Nucleus accumbens (tissue), 56 donors: ENCODE measurements at regions not wholly inside any gene's neighbourhood (a gene's known extent, or its start where the extent isn't known, plus 50 kb on each side); places are given as distances from the start of the nearest gene placed in this dataset.

ENCODE experiments used
- DNase-seq, 56 donors: peaks; one replicate each; lab custom pipeline; 2025; lab: John Stamatoyannopoulos, UW

- no peak for DNase-seq
Measured at GRCh38 chr15:93515256-93516051, 426.4 kb upstream of the RGMA start.

GRCh38 chr15:93506646-93507045, 417.6 kb upstream of the RGMA start:
- DNase-seq, result no peak

- DNase-seq, result peak in 1 of 56 donors; percentile 5
Measured at GRCh38 chr15:93505506-93505905, 416.5 kb upstream of the RGMA start.

- DNase-seq, result no peak
Measured at GRCh38 chr15:93501946-93502345, 412.9 kb upstream of the RGMA start.

- no peak for DNase-seq
Measured at GRCh38 chr15:93500155-93500554, 411.1 kb upstream of the RGMA start.

- no peak for DNase-seq
Measured at GRCh38 chr15:93497291-93497690, 408.3 kb upstream of the RGMA start.

GRCh38 chr15:93496888-93497287, 407.9 kb upstream of the RGMA start:
- no peak for DNase-seq

- peak in 1 of 56 donors; percentile 4 for DNase-seq
Measured at GRCh38 chr15:93495799-93496637, 407.0 kb upstream of the RGMA start.

GRCh38 chr15:93493172-93493571, 404.2 kb upstream of the RGMA start:
- DNase-seq, result no peak

GRCh38 chr15:93491291-93491690, 402.3 kb upstream of the RGMA start:
- DNase-seq, result no peak

GRCh38 chr15:93488296-93488713, 399.3 kb upstream of the RGMA start:
- DNase-seq, result no peak

- DNase-seq, result no peak
Measured at GRCh38 chr15:93486407-93487117, 397.6 kb upstream of the RGMA start.

GRCh38 chr15:93485438-93486327, 396.7 kb upstream of the RGMA start:
- DNase-seq, result no peak

GRCh38 chr15:93483923-93484322, 394.9 kb upstream of the RGMA start:
- DNase-seq, result no peak

GRCh38 chr15:93482731-93483130, 393.7 kb upstream of the RGMA start:
- DNase-seq, result no peak

- no peak for DNase-seq
Measured at GRCh38 chr15:93479715-93480114, 390.7 kb upstream of the RGMA start.

GRCh38 chr15:93478947-93479346, 389.9 kb upstream of the RGMA start:
- DNase-seq, result no peak

- DNase-seq, result no peak
Measured at GRCh38 chr15:93477721-93478120, 388.7 kb upstream of the RGMA start.

GRCh38 chr15:93477188-93477587, 388.2 kb upstream of the RGMA start:
- no peak for DNase-seq
